ENCODE measurements at regions not wholly inside any gene's neighbourhood (a gene's known extent, or its start where the extent isn't known, plus 50 kb on each side); places are given as distances from the start of the nearest gene placed in this dataset.

DNA sequence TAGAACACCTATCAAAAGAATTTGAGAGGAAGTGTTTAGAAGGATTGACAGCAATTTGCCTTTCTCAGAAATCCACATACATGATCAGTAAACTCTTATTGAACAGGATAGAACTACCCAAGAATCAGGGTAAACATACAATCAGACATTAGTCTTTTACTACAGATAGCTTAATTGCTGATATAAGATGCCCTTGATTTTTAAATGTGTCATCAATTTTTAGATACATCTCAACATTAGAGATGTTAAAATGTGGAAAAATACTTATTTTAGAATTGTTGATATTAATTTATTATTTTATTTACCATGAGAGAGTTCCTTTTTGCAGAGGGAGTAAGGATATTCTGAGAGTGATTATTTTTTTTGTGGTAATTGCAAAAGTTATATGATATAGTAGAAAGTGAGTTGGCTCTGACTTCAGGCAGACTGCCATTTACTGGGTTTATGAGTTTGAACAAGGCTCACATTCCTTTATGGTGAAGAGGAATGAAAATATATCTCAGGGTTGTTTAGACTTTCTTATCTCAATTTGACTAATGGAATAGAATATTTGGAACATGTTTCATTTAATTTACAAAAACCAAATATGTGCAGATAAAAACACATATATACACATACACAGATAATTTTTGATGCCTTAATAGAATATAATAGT is 302.8 kb upstream of the GOLIM4 start:
- Histone ChIP-seq H3K4me3 (no peak overlapping the region), H3K9me3 (no peaks in the 10 kb centered on the region), H3K27ac (no peak overlapping the region), H3K27me3 (no peaks in the 10 kb centered on the region), H3K36me3 (no peaks in the 10 kb centered on the region), H3K4me1 (no peaks in the 10 kb centered on the region), H3K9ac (ENCODE audit: low read depth in 2 of 2, low read length in 2 of 2) (no peak overlapping the region)
- DNase-seq: no peak
- TF ChIP-seq, protein P1, sequence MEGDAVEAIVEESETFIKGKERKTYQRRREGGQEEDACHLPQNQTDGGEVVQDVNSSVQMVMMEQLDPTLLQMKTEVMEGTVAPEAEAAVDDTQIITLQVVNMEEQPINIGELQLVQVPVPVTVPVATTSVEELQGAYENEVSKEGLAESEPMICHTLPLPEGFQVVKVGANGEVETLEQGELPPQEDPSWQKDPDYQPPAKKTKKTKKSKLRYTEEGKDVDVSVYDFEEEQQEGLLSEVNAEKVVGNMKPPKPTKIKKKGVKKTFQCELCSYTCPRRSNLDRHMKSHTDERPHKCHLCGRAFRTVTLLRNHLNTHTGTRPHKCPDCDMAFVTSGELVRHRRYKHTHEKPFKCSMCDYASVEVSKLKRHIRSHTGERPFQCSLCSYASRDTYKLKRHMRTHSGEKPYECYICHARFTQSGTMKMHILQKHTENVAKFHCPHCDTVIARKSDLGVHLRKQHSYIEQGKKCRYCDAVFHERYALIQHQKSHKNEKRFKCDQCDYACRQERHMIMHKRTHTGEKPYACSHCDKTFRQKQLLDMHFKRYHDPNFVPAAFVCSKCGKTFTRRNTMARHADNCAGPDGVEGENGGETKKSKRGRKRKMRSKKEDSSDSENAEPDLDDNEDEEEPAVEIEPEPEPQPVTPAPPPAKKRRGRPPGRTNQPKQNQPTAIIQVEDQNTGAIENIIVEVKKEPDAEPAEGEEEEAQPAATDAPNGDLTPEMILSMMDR (IDR thresholded peaks at IDR 0.05): no peak
- intact Hi-C loops (cut with DNase I): no loop called here

DNA sequence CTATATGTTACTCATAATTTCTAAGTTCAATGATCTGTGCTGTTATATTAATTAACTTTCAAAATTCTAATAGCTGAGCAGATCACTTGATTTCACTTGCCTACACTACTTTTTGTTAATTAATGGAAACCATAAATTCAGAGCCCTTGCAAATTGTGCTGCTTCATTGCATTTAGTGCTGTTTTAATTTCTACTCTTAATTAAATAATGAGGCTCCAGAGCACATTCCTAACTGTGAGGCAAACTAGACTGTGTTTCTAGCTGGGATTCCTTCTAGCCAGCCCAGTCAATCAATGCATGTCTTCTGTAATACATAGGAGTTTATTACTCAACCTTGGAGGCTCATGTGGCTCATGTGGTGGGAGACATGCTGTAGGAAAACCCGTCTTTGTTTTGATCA is 301.1 kb upstream of the GOLIM4 start:
- TF ChIP-seq, protein P1 (IDR thresholded peaks at IDR 0.05): no peak
- H3K4me1 ChIP-seq: no peaks in the 10 kb centered on the region
- DNase-seq: no peak
- no peaks in the 10 kb centered on the region for H3K9me3 ChIP-seq
- intact Hi-C loops (cut with DNase I): no loop called here
- H3K9ac ChIP-seq (ENCODE audit: low read depth in 2 of 2, low read length in 2 of 2): no peak overlapping the region
- H3K4me3 ChIP-seq: no peak overlapping the region
- no peaks in the 10 kb centered on the region for H3K36me3 ChIP-seq
- no peaks in the 10 kb centered on the region for H3K27me3 ChIP-seq
- H3K27ac ChIP-seq: no peak overlapping the region

DNA sequence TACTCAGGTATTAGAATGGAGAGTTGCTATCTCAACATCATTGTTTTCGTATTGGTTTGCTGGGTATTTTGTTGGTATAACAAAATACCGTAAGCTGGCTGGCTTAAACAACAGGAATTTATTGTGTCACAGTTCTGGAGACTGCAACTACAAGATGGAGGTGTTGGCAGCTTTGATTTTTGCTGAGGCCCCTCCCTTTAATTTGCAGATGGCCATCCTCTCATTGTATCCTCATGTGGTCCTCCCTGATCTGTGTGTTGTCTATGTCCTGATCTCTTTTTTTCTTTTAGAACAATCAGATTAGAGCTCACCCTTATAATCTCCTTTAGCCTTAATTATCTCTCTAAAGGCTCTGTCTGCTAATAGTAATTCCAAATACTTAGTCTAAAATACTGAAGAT is 299.8 kb upstream of the GOLIM4 start:
- no peak overlapping the region for H3K27ac ChIP-seq
- no peak overlapping the region for H3K4me3 ChIP-seq
- H3K4me1 ChIP-seq: no peaks in the 10 kb centered on the region
- H3K36me3 ChIP-seq: no peaks in the 10 kb centered on the region
- H3K9me3 ChIP-seq: no peaks in the 10 kb centered on the region
- DNase-seq: no peak
- H3K27me3 ChIP-seq: no peaks in the 10 kb centered on the region
- TF ChIP-seq, protein P1 (IDR thresholded peaks at IDR 0.05): no peak
- intact Hi-C loops (cut with DNase I): no loop called here
- no peak overlapping the region for H3K9ac ChIP-seq (ENCODE audit: low read depth in 2 of 2, low read length in 2 of 2)

DNA sequence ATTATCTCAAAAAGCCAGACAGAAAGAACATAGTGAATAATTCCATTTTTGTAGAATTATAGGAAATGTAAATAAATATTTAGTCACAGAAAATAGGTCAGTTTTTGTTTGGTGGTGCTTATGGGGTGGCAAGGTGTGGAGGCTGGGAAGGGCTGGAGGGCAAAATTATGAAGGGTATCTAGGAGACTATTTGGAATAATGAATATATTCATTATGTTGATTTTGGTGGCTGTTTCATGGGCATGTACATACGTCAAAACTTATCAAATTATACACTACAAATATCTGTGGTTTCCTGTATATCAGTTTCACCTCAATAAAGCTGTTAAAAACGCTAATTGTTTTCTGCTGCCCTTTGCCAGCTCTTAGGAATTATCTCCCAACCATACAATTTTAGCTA is 298.7 kb upstream of the GOLIM4 start:
- Histone ChIP-seq H3K4me3 (no peak overlapping the region), H3K4me1 (no peaks in the 10 kb centered on the region), H3K36me3 (no peaks in the 10 kb centered on the region), H3K27me3 (no peaks in the 10 kb centered on the region), H3K9me3 (no peaks in the 10 kb centered on the region), H3K9ac (ENCODE audit: low read depth in 2 of 2, low read length in 2 of 2) (no peak overlapping the region), H3K27ac (no peak overlapping the region)
- intact Hi-C loops (cut with DNase I): no loop called here
- no peak for DNase-seq
- TF ChIP-seq, protein P1 (IDR thresholded peaks at IDR 0.05): no peak

DNA sequence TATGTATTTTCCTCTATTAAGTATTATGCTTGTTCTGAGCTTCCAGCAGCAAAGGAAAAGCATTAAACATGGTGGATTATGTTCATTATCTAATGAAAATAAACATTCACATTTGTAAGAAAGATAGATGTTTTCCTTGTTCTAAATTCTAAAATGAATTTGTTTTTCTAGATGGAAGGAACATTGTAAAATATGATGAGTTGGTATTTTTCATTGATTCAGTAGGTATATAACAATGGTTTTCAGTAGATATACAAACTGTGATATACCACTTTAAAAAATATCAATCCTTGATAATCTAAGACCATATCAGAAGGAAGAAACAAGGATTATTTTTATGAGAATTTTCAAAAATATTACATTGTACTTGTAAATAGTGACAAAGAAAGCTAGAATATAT is 290.6 kb upstream of the GOLIM4 start:
- no peak overlapping the region for H3K9ac ChIP-seq (ENCODE audit: low read depth in 2 of 2, low read length in 2 of 2)
- DNase-seq: no peak
- no peaks in the 10 kb centered on the region for H3K4me1 ChIP-seq
- H3K27ac ChIP-seq: no peak overlapping the region
- H3K27me3 ChIP-seq: no peaks in the 10 kb centered on the region
- TF ChIP-seq, protein P1 (IDR thresholded peaks at IDR 0.05): no peak
- no peaks in the 10 kb centered on the region for H3K36me3 ChIP-seq
- no peak overlapping the region for H3K4me3 ChIP-seq
- no peaks in the 10 kb centered on the region for H3K9me3 ChIP-seq
- intact Hi-C loops (cut with DNase I): no loop called here
